Left colon (tissue), 2 donors: ENCODE measurements at regions not wholly inside any gene's neighbourhood (a gene's known extent, or its start where the extent isn't known, plus 50 kb on each side); places are given as distances from the start of the nearest gene placed in this dataset.

Experiments
- microRNA-seq, 2 donors: library from miRNA; unstranded; fragments of <30 nt; microRNA quantifications; one replicate each; pipeline versions ENCODE4 v1.1.0 to v1.2.0, GENCODE V29; 2020
- donor health status: DM: no; HTN: no; CAD: no.
- donor health status: DM: yes; HTN: yes; CAD: no.

Small RNA genes lying in the stretch of these regions (microRNA-seq; reads per million reads assigned to microRNA genes)
- gene MIR320D2: 1.1 to 5.4 reads per million in 2 donors
